Colonic mucosa (tissue), 4 donors: ENCODE measurements at regions not wholly inside any gene's neighbourhood (a gene's known extent, or its start where the extent isn't known, plus 50 kb on each side); places are given as distances from the start of the nearest gene placed in this dataset.

Experiments
- DNase-seq: peaks from one replicate; pipeline ENCODE4 v3.0.0-alpha.2; 2020
- H3K27ac ChIP-seq: fragments of 200-600 bp; one replicate; pipeline ENCODE4 v1.8.0; 2021
- H3K27me3 ChIP-seq: fragments of 200-600 bp; one replicate; pipeline ENCODE4 v1.8.0; 2021
- H3K36me3 ChIP-seq: fragments of 200-600 bp; one replicate; pipeline ENCODE4 v1.8.0; 2021
- H3K4me1 ChIP-seq: fragments of 200-600 bp; one replicate; pipeline ENCODE4 v1.8.0; 2021; ENCODE audit warnings: mild to moderate bottlenecking
- H3K4me3 ChIP-seq: fragments of 200-600 bp; one replicate; pipeline ENCODE4 v1.8.0; 2021
- H3K9ac ChIP-seq, 2 donors: one replicate each; pipeline ENCODE4 v1.7.0; 2013; ENCODE audit warnings: control low read depth in 2 of 2, low read depth in 2 of 2, low read length in 2 of 2
- H3K9me3 ChIP-seq: fragments of 200-600 bp; one replicate; pipeline ENCODE4 v1.8.0; 2021
- CTCF ChIP-seq: fragments of 200-600 bp; IDR thresholded peaks from one replicate; pipeline ENCODE4 v1.8.0; 2022; ENCODE audit warnings: antibody characterized with exemption, mild to moderate bottlenecking
- intact Hi-C: fragments of 100-400 bp; cut with DNase I; formaldehyde crosslinking; loops from one replicate; pipeline ENCODE4 v1.14.1; 2022
- donor health status: healthy.
- donor health status: DM: no; HTN: no; CAD: no.
- donor health status: DM: no; HTN: no; CAD: no.

GRCh38 chr7:49111706-49112105 is 187.4 kb downstream of the CDC14C start:
- H3K4me1 ChIP-seq = no peaks in the 10 kb centered on the region
- H3K27ac ChIP-seq = no peak overlapping the region
- no peak overlapping the region for H3K4me3 ChIP-seq
- H3K36me3 ChIP-seq = no peaks in the 10 kb centered on the region
- no peak overlapping the region for H3K9ac ChIP-seq
- H3K27me3 ChIP-seq = no peaks in the 10 kb centered on the region
- intact Hi-C loops = no loop called here
- H3K9me3 ChIP-seq = no peaks in the 10 kb centered on the region
- no peak for TF ChIP-seq CTCF
- no peak for DNase-seq

GRCh38 chr7:49112222-49112621 is 187.9 kb downstream of the CDC14C start:
- Histone ChIP-seq H3K9me3 (no peaks in the 10 kb centered on the region), H3K36me3 (no peaks in the 10 kb centered on the region), H3K27ac (no peak overlapping the region), H3K4me1 (no peaks in the 10 kb centered on the region), H3K27me3 (no peaks in the 10 kb centered on the region), H3K4me3 (no peak overlapping the region), H3K9ac (no peak overlapping the region)
- intact Hi-C loops = no loop called here
- no peak for DNase-seq
- no peak for TF ChIP-seq CTCF

- H3K9ac ChIP-seq = no peak overlapping the region
- intact Hi-C loops = no loop called here
Measured at GRCh38 chr7:49112647-49113046, 188.3 kb downstream of the CDC14C start.

GRCh38 chr7:49119706-49120105 is 195.4 kb downstream of the CDC14C start:
- no peaks in the 10 kb centered on the region for H3K36me3 ChIP-seq
- no peaks in the 10 kb centered on the region for H3K4me1 ChIP-seq
- H3K27me3 ChIP-seq = no peaks in the 10 kb centered on the region
- DNase-seq = no peak
- TF ChIP-seq CTCF = no peak
- no peak overlapping the region for H3K9ac ChIP-seq
- H3K9me3 ChIP-seq = no peaks in the 10 kb centered on the region
- intact Hi-C loops = no loop called here
- H3K27ac ChIP-seq = no peak overlapping the region
- H3K4me3 ChIP-seq = no peak overlapping the region

More at GRCh38 chr7:49112647-49113046, 188.3 kb downstream of the CDC14C start:
- Histone ChIP-seq H3K27me3 (no peaks in the 10 kb centered on the region), H3K4me3 (no peak overlapping the region), H3K9me3 (no peaks in the 10 kb centered on the region), H3K27ac (no peak overlapping the region), H3K36me3 (no peaks in the 10 kb centered on the region), H3K4me1 (no peaks in the 10 kb centered on the region)
- TF ChIP-seq CTCF = no peak
- no peak for DNase-seq

- H3K4me3 ChIP-seq = no peak overlapping the region
- H3K27me3 ChIP-seq = no peaks in the 10 kb centered on the region
- no peak for TF ChIP-seq CTCF
- no peaks in the 10 kb centered on the region for H3K9me3 ChIP-seq
- no peak overlapping the region for H3K27ac ChIP-seq
- no peak overlapping the region for H3K9ac ChIP-seq
- H3K36me3 ChIP-seq = no peaks in the 10 kb centered on the region
- no peaks in the 10 kb centered on the region for H3K4me1 ChIP-seq
- no peak for DNase-seq
- intact Hi-C loops = no loop called here
Measured at GRCh38 chr7:49125246-49125645, 200.9 kb downstream of the CDC14C start.
